ENCODE measurements at regions not wholly inside any gene's neighbourhood (a gene's known extent, or its start where the extent isn't known, plus 50 kb on each side); places are given as distances from the start of the nearest gene placed in this dataset.

- DNase-seq (ENCODE audit: extremely low spot score, unreplicated experiment): no peak
- Mint-ChIP-seq H3K4me1 (ENCODE audit: unreplicated experiment) (peaks cover 4% of the 10 kb centered on the region), H3K9me3 (no peaks in the 10 kb centered on the region), H3K27ac (no peak overlapping the region), H3K36me3 (no peaks in the 10 kb centered on the region), H3K27me3 (peaks cover 3% of the 10 kb centered on the region), H3K4me3 (no peak overlapping the region)
- TF ChIP-seq CTCF (conservative IDR thresholded peaks at IDR 0.05): no peak
Measured at GRCh38 chr5:5925191-5925590, 453.2 kb downstream of the MED10 start.

- Mint-ChIP-seq H3K36me3 (no peaks in the 10 kb centered on the region), H3K27me3 (peaks cover 4% of the 10 kb centered on the region), H3K27ac (no peak overlapping the region), H3K4me1 (ENCODE audit: unreplicated experiment) (no peaks in the 10 kb centered on the region), H3K9me3 (no peaks in the 10 kb centered on the region), H3K4me3 (no peak overlapping the region)
- DNase-seq (ENCODE audit: extremely low spot score, unreplicated experiment): no peak
- TF ChIP-seq CTCF (conservative IDR thresholded peaks at IDR 0.05): no peak
Measured at GRCh38 chr5:5919411-5919810, 458.9 kb downstream of the MED10 start.

GRCh38 chr5:5906778-5907177 lies 471.6 kb downstream of the MED10 start:
- H3K36me3 Mint-ChIP-seq: no peaks in the 10 kb centered on the region
- DNase-seq (ENCODE audit: extremely low spot score, unreplicated experiment): no peak

GRCh38 chr5:5905186-5905585 lies 473.2 kb downstream of the MED10 start:
- no peak for TF ChIP-seq CTCF (conservative IDR thresholded peaks at IDR 0.05)
- Mint-ChIP-seq H3K27ac (no peak overlapping the region), H3K4me3 (no peak overlapping the region), H3K27me3 (peaks cover 9% of the 10 kb centered on the region), H3K4me1 (ENCODE audit: unreplicated experiment) (no peaks in the 10 kb centered on the region), H3K36me3 (no peaks in the 10 kb centered on the region), H3K9me3 (no peaks in the 10 kb centered on the region)
- no peak for DNase-seq (ENCODE audit: extremely low spot score, unreplicated experiment)

More at GRCh38 chr5:5906778-5907177, 471.6 kb downstream of the MED10 start:
- no peak overlapping the region for H3K27ac Mint-ChIP-seq
- H3K9me3 Mint-ChIP-seq: no peaks in the 10 kb centered on the region
- H3K27me3 Mint-ChIP-seq: peaks cover 9% of the 10 kb centered on the region
- no peak for TF ChIP-seq CTCF (conservative IDR thresholded peaks at IDR 0.05)
- H3K4me3 Mint-ChIP-seq: no peak overlapping the region
- H3K4me1 Mint-ChIP-seq (ENCODE audit: unreplicated experiment): no peaks in the 10 kb centered on the region

- no peak for TF ChIP-seq CTCF (conservative IDR thresholded peaks at IDR 0.05)
- H3K27ac Mint-ChIP-seq: no peak overlapping the region
- H3K27me3 Mint-ChIP-seq: peaks cover 9% of the 10 kb centered on the region
- H3K4me1 Mint-ChIP-seq (ENCODE audit: unreplicated experiment): no peaks in the 10 kb centered on the region
- no peaks in the 10 kb centered on the region for H3K36me3 Mint-ChIP-seq
- no peak overlapping the region for H3K4me3 Mint-ChIP-seq
- DNase-seq (ENCODE audit: extremely low spot score, unreplicated experiment): no peak
- H3K9me3 Mint-ChIP-seq: no peaks in the 10 kb centered on the region
Measured at GRCh38 chr5:5904113-5904512, 474.2 kb downstream of the MED10 start.
